K562 (cell line): ENCODE measurements at regions not wholly inside any gene's neighbourhood (a gene's known extent, or its start where the extent isn't known, plus 50 kb on each side); places are given as distances from the start of the nearest gene placed in this dataset.

Experiments
- ATAC-seq: fragments of 200-7000 bp; cut with Tn5 transposase; 3 replicates; pipeline ENCODE4 v1.9.1; 2020; ENCODE audit warnings: moderate library complexity
- BruUV-seq: library from RNA; stranded (reverse); fragments of 400-500 nt; replicated peaks from 2 replicates; lab custom pipeline; 2021; lab: Mats Ljungman, UMichigan
- CTCF ChIA-PET: fragments of 300-600 bp; formaldehyde crosslinking; extraction: SDS; loops from one replicate; lab custom pipeline; 2021; ENCODE audit warnings: low intra/inter-chr PET ratio; lab: Yijun Ruan, JAX
- POLR2A ChIA-PET: fragments of 300-600, 350-650 bp; sonication (Branson Sonifier 250); formaldehyde crosslinking; extraction: SDS; loops from one replicate; lab custom pipeline; 2021; ENCODE audit warnings: antibody characterized with exemption, inconsistent platforms; lab: Yijun Ruan, JAX
- DNase-seq, 4 experiments: peaks; one replicate each; pipeline versions ENCODE4 v3.0.0 to v3.0.0-alpha.2; 2011 to 2018; ENCODE audit warnings: low spot score in 3 of 4, mixed read lengths in 3 of 4; ENCODE audit errors: extremely low read depth in 1 of 4
- FAIRE-seq: peaks from 2 replicates; lab custom pipeline; 2011; peaks lifted over from hg19 to GRCh38; lab: Jason Lieb, UNC
- H2AFZ ChIP-seq: 2 replicates; pipeline ENCODE4 v1.6.0; 2011; ENCODE audit warnings: low read depth, low read length, control low read depth, inconsistent platforms
- H3K27ac ChIP-seq: fragments of 200-600 bp; 3 replicates; pipeline ENCODE4 v1.8.0; 2011; ENCODE audit warnings: low read depth, mild to moderate bottlenecking, control low read depth, inconsistent platforms, low read length, moderate library complexity, mixed read lengths; ENCODE audit errors: extremely low read depth
- H3K27me3 ChIP-seq, 2 experiments: fragments of 300-600 bp in 1 of 2; 2 replicates in 1 of 2; 3 replicates in 1 of 2; pipeline versions ENCODE4 v1.6.0 to v1.8.0; 2011; ENCODE audit warnings: inconsistent platforms in 2 of 2, low read length in 2 of 2, mild to moderate bottlenecking in 1 of 2, mixed read lengths in 1 of 2, moderate library complexity in 1 of 2; ENCODE audit not compliant: control insufficient read depth in 2 of 2, insufficient read depth in 2 of 2
- H3K36me3 ChIP-seq: fragments of 300-600 bp; 3 replicates; pipeline ENCODE4 v1.8.0; 2011; ENCODE audit warnings: mild to moderate bottlenecking, low read length, inconsistent platforms; ENCODE audit not compliant: control insufficient read depth, insufficient read depth
- H3K4me1 ChIP-seq, 2 experiments: fragments of 200-600 bp in 1 of 2; replicated peaks in 1 of 2; 2 replicates in 1 of 2; 3 replicates in 1 of 2; pipeline versions ENCODE4 v1.5.1 to v1.8.0; 2011; ENCODE audit warnings: inconsistent platforms in 2 of 2, low read length in 2 of 2, mild to moderate bottlenecking in 1 of 2, mixed read lengths in 1 of 2, moderate library complexity in 1 of 2; ENCODE audit not compliant: control insufficient read depth in 2 of 2, insufficient read depth in 2 of 2
- H3K4me2 ChIP-seq: 2 replicates; pipeline ENCODE4 v1.6.1; 2011; ENCODE audit warnings: low read length, control low read depth, inconsistent platforms, mixed read lengths; ENCODE audit not compliant: insufficient read depth
- H3K4me3 ChIP-seq: fragments of 200-600 bp; sonication (generic), shearing (Covaris generic); 2 replicates; pipeline ENCODE4 v1.5.1; 2016; ENCODE audit warnings: control low read depth, inconsistent platforms
- H3K79me2 ChIP-seq: fragments of 200-600 bp; 3 replicates; pipeline ENCODE4 v1.8.0; 2011; ENCODE audit warnings: low read length, inconsistent platforms; ENCODE audit not compliant: control insufficient read depth, insufficient read depth
- H3K9ac ChIP-seq, 2 experiments: 2 replicates each; pipeline versions ENCODE4 v1.6.0 to v1.6.1; 2011; ENCODE audit warnings: low read depth in 2 of 2, low read length in 2 of 2, control low read depth in 1 of 2, inconsistent platforms in 1 of 2, mild to moderate bottlenecking in 1 of 2, mixed read lengths in 1 of 2; ENCODE audit not compliant: insufficient read depth in 1 of 2
- H3K9me1 ChIP-seq: one replicate; pipeline ENCODE4 v1.6.0; 2011; ENCODE audit warnings: inconsistent platforms, mild to moderate bottlenecking, low read length, moderate library complexity; ENCODE audit not compliant: control insufficient read depth, insufficient read depth
- H3K9me3 ChIP-seq: replicated peaks from 2 replicates; pipeline ENCODE4 v1.5.1; 2011; ENCODE audit warnings: low read depth, low read length, inconsistent platforms; ENCODE audit not compliant: control insufficient read depth, insufficient read depth
- H4K20me1 ChIP-seq: replicated peaks from 2 replicates; pipeline ENCODE4 v1.6.1; 2011; ENCODE audit warnings: low read length, inconsistent platforms, mixed read lengths; ENCODE audit not compliant: control insufficient read depth, insufficient read depth
- ATF3 ChIP-seq, 2 experiments: fragments of 450-650 bp in 1 of 2; sonication (generic) in 1 of 2; formaldehyde crosslinking in 1 of 2; IDR thresholded peaks in 1 of 2; conservative IDR thresholded peaks in 1 of 2; 2 replicates each; pipeline versions ENCODE4 v1.6.1 to v1.8.1; 2016 to 2023; ENCODE audit warnings: mild to moderate bottlenecking in 2 of 2, moderate library complexity in 2 of 2, inconsistent platforms in 1 of 2, missing genetic modification reagents in 1 of 2
- CTCF ChIP-seq, 3 experiments: IDR thresholded peaks in 2 of 3; conservative IDR thresholded peaks in 1 of 3; 2 replicates each; pipeline ENCODE4 v1.5.1; 2011 to 2012; ENCODE audit warnings: low read length in 3 of 3, mild to moderate bottlenecking in 3 of 3, control low read depth in 2 of 3, improper control_type of control experiment in 1 of 3, inconsistent platforms in 1 of 3, low read depth in 1 of 3, mixed read lengths in 1 of 3, moderate library complexity in 1 of 3; ENCODE audit not compliant: insufficient read depth in 2 of 3
- HLTF ChIP-seq: fragments of 450-650 bp; IDR thresholded peaks from 2 replicates; pipeline ENCODE4 v1.6.1; 2016
- MEIS2 ChIP-seq: fragments of 450-650 bp; IDR thresholded peaks from 2 replicates; pipeline ENCODE4 v1.6.1; 2014; ENCODE audit warnings: mild to moderate bottlenecking; ENCODE audit not compliant: partially characterized antibody
- PKNOX1 ChIP-seq: fragments of 450-650 bp; IDR thresholded peaks from 2 replicates; pipeline ENCODE4 v1.6.1; 2016
- POLR2A ChIP-seq: fragments of 450-650 bp; conservative IDR thresholded peaks from 2 replicates; pipeline ENCODE4 v1.6.1; 2016
- TCFL5 ChIP-seq: fragments of 250-450 bp; sonication (Bioruptor Pico); conservative IDR thresholded peaks from 2 replicates; pipeline ENCODE4 v1.6.1; 2021; ENCODE audit warnings: mild to moderate bottlenecking, moderate library complexity, matching md5 sums
- THAP12 ChIP-seq: fragments of 250-450 bp; sonication (Bioruptor Pico); IDR thresholded peaks from 2 replicates; pipeline ENCODE4 v1.9.0; 2021; ENCODE audit warnings: mild to moderate bottlenecking, inconsistent platforms
- YBX1 ChIP-seq: fragments of 450-650 bp; IDR thresholded peaks from 2 replicates; pipeline ENCODE4 v1.7.1; 2016; ENCODE audit warnings: mild to moderate bottlenecking
- WGBS: fragments of 100-300 bp; shearing (Covaris generic); methylation state at CpG from one replicate; pipeline ENCODE4 v1.1.6; 2016; ENCODE audit warnings: low coverage, mixed read lengths; ENCODE audit not compliant: insufficient coverage; ENCODE audit errors: missing lambda C conversion rate; 5-methylcytosine and 5-hydroxymethylcytosine counted together
- in situ Hi-C: fragments of 300-500 bp; cut with MboI; formaldehyde crosslinking; loops from 4 replicates; pipeline ENCODE4 v1.15.0; 2018; ENCODE audit warnings: inconsistent platforms, mixed read lengths
- intact Hi-C: fragments of 100-400 bp; cut with micrococcal nuclease; formaldehyde crosslinking; loops from 2 replicates; pipeline ENCODE4 v1.14.2; 2022

- intact Hi-C loops = no loop called here
- in situ Hi-C loops = no loop called here
- POLR2A ChIA-PET = no interaction called here
- H3K27me3 ChIP-seq = no peaks in the 10 kb centered on the region; a peak in 1 of 5 replicates
- ATAC-seq = peak; percentile 73
- no peaks in the 10 kb centered on the region for H3K9me1 ChIP-seq
- H3K36me3 ChIP-seq = no peaks in the 10 kb centered on the region
- no peak for FAIRE-seq
- CTCF ChIA-PET = no interaction called here
- WGBS = 4% methylated on average over 5 of the region's 5 CpGs
- no peak overlapping the region for H3K9ac ChIP-seq
- H3K4me2 ChIP-seq = no peak overlapping the region
- H3K4me1 ChIP-seq = no peaks in the 10 kb centered on the region
- H3K79me2 ChIP-seq = no peaks in the 10 kb centered on the region
- no peak overlapping the region for H3K27ac ChIP-seq
- TF ChIP-seq CTCF (IDR thresholded peaks at IDR 0.05 in 2 of 3, conservative IDR thresholded peaks at IDR 0.05 in 1 of 3; ENCODE audit: insufficient read depth in 2 of 3, low read depth in 1 of 3, low read length in 3 of 3) (0 out of 6 replicates have a peak, but pooled peaks of 1 of the 3 experiments have one; percentile 20), POLR2A (no peak), MEIS2 (peak; percentile 53), THAP12 (CRISPR knock-in tag) (no peak), TCFL5 (no peak), ATF3 (IDR thresholded peaks at IDR 0.05) (peak; percentile 61; the same call in 1 of the 2 replicates), ATF3 (CRISPR knock-in tag; conservative IDR thresholded peaks at IDR 0.05) (no peak), HLTF (no peak), YBX1 (no peak), PKNOX1 (no peak)
- peak in 1 of 4 experiments; percentile 7 for DNase-seq
- no peak overlapping the region for H3K4me3 ChIP-seq
- no peaks in the 10 kb centered on the region for H4K20me1 ChIP-seq
- H3K9me3 ChIP-seq = no peaks in the 10 kb centered on the region
- H2AFZ ChIP-seq = no peak overlapping the region
- no TSS peak for BruUV-seq
Observed at GRCh38 chr7:108643136-108643535, 73.5 kb downstream of the DNAJB9 start.
